Left lung (tissue), 4 donors: ENCODE measurements at regions not wholly inside any gene's neighbourhood (a gene's known extent, or its start where the extent isn't known, plus 50 kb on each side); places are given as distances from the start of the nearest gene placed in this dataset.

Source experiments
- ATAC-seq: fragments of 200-7000 bp; cut with Tn5 transposase; one replicate; pipeline ENCODE4 v1.9.1; 2020; ENCODE audit warnings: moderate library complexity
- DNase-seq, 4 donors: peaks; one replicate each; pipeline ENCODE4 v3.0.0-alpha.2; 2013 to 2020
- H3K27ac ChIP-seq, 2 donors: fragments of 200-600 bp; sonication (generic) in 1 of 2; one replicate each; pipeline versions ENCODE4 v1.5.0 to v1.8.0; 2020 to 2021
- H3K27me3 ChIP-seq, 2 donors: fragments of 200-600 bp; sonication (generic) in 1 of 2; one replicate each; pipeline versions ENCODE4 v1.5.0 to v1.8.0; 2020 to 2021
- H3K36me3 ChIP-seq, 2 donors: fragments of 200-600 bp; sonication (generic) in 1 of 2; one replicate each; pipeline versions ENCODE4 v1.5.0 to v1.8.0; 2020 to 2021
- H3K4me1 ChIP-seq, 2 donors: fragments of 200-600 bp; one replicate each; pipeline ENCODE4 v1.8.0; 2021
- H3K4me3 ChIP-seq, 2 donors: fragments of 200-600 bp; sonication (generic) in 1 of 2; one replicate each; pipeline versions ENCODE4 v1.5.0 to v1.8.0; 2020 to 2021; ENCODE audit warnings: mild to moderate bottlenecking in 1 of 2
- H3K9me3 ChIP-seq, 2 donors: fragments of 200-600 bp; sonication (generic) in 1 of 2; one replicate each; pipeline versions ENCODE4 v1.5.0 to v1.8.0; 2020 to 2021
- intact Hi-C, 2 donors: fragments of 100-400 bp; cut with DNase I; formaldehyde crosslinking; loops; one replicate each; pipeline versions ENCODE4 v1.11.2 to v1.14.2; 2022
- TF ChIP-seq, protein P1 (sequence below), 2 donors: fragments of 200-600 bp; sonication (generic) in 1 of 2; IDR thresholded peaks; one replicate each; pipeline versions ENCODE4 v1.5.0 to v1.8.0; 2021; ENCODE audit warnings: antibody characterized with exemption in 2 of 2
- donor health status: DM: no; HTN: yes; CAD: no.
- donor health status: DM: no; HTN: no; CAD: no.

DNA sequence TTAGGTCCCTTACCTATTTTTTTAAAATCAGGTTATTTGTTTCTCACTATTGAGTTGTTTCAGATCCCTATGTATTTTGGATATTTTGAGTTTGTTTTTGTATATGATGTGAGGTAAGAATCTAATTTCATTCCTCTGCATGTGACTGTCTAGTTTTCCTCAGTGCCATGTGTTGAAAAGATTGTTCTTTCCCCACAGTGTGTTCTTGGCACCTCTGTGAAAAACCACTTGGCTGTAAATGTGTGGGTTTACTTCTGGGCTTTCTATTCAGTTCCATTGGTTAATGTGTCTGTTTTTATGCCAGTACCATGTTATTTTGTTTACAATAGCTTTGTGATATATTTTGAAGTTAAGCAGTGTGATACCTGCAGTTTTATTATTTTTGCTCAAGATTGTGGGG, 1516.4 kb downstream of the AACS start:
- H3K27me3 ChIP-seq: no peaks in the 10 kb centered on the region
- DNase-seq: no peak
- H3K27ac ChIP-seq: no peak overlapping the region
- intact Hi-C loops: no loop called here
- no peaks in the 10 kb centered on the region for H3K4me1 ChIP-seq
- no peaks in the 10 kb centered on the region for H3K36me3 ChIP-seq
- TF ChIP-seq, protein P1, sequence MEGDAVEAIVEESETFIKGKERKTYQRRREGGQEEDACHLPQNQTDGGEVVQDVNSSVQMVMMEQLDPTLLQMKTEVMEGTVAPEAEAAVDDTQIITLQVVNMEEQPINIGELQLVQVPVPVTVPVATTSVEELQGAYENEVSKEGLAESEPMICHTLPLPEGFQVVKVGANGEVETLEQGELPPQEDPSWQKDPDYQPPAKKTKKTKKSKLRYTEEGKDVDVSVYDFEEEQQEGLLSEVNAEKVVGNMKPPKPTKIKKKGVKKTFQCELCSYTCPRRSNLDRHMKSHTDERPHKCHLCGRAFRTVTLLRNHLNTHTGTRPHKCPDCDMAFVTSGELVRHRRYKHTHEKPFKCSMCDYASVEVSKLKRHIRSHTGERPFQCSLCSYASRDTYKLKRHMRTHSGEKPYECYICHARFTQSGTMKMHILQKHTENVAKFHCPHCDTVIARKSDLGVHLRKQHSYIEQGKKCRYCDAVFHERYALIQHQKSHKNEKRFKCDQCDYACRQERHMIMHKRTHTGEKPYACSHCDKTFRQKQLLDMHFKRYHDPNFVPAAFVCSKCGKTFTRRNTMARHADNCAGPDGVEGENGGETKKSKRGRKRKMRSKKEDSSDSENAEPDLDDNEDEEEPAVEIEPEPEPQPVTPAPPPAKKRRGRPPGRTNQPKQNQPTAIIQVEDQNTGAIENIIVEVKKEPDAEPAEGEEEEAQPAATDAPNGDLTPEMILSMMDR (IDR thresholded peaks at IDR 0.05): no peak
- no peak for ATAC-seq
- H3K4me3 ChIP-seq: no peak overlapping the region
- no peaks in the 10 kb centered on the region for H3K9me3 ChIP-seq

DNA sequence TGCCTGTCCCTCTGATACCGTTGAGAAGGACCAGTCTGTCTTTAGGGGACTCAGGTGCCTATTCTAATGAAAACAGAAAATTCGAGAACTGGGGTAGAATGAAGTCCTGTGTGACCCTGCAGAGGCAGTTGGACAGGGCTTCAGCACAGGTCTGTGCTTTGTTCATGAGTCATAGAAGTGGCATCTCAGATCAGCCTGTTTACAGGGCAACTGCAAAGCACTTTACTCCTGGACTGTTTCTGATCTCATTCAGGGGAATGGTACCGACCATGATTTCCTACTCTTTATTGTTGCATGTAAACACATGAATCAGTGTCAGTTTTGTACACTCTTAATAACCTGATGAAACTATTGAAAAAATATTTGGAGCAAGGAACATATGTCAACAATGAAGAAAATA, 1517.0 kb downstream of the AACS start:
- Histone ChIP-seq H3K4me3 (no peak overlapping the region), H3K27me3 (no peaks in the 10 kb centered on the region), H3K36me3 (no peaks in the 10 kb centered on the region), H3K4me1 (no peaks in the 10 kb centered on the region), H3K9me3 (no peaks in the 10 kb centered on the region), H3K27ac (no peak overlapping the region)
- intact Hi-C loops: no loop called here
- peak in 1 of 4 donors; percentile 0 for DNase-seq
- TF ChIP-seq, protein P1 (IDR thresholded peaks at IDR 0.05): no peak
- ATAC-seq: peak; percentile 99

DNA sequence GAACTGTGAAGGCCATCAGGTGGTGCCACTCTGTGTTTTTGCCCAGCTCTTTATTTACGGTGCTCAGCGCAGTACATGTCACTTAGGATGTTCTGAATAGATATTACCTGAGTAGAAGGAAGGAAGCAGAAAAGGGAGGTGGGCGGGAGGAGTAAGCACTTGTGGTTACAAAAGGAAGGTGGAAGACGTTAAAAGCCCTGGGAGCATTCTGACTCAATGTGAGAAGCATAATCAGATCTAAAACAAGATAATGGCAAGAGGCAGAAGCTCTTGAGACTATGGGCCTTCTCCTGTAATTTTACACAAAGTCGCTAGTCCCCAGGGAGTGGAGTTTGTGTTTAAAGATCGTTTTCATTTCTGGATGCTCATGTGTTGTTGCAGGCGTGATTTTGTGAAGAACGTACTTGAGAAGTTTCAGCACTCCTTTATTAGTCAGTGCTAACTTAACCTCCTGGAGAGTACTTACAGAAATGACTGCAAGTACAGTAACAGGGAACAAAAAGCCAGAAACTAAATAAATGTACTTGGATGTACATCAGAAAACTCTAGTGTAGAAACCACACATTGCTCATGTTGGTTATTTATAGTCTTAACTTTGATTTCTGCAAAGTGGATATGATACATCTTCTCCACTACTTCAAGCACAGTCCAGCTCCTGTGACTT, 1523.5 kb downstream of the AACS start:
- H3K27ac ChIP-seq: no peak overlapping the region
- no peak overlapping the region for H3K4me3 ChIP-seq
- DNase-seq: no peak
- H3K27me3 ChIP-seq: no peaks in the 10 kb centered on the region
- intact Hi-C loops: no loop called here
- ATAC-seq: peak; percentile 91
- H3K36me3 ChIP-seq: no peaks in the 10 kb centered on the region
- H3K4me1 ChIP-seq: no peaks in the 10 kb centered on the region
- H3K9me3 ChIP-seq: no peaks in the 10 kb centered on the region
- TF ChIP-seq, protein P1 (IDR thresholded peaks at IDR 0.05): no peak

DNA sequence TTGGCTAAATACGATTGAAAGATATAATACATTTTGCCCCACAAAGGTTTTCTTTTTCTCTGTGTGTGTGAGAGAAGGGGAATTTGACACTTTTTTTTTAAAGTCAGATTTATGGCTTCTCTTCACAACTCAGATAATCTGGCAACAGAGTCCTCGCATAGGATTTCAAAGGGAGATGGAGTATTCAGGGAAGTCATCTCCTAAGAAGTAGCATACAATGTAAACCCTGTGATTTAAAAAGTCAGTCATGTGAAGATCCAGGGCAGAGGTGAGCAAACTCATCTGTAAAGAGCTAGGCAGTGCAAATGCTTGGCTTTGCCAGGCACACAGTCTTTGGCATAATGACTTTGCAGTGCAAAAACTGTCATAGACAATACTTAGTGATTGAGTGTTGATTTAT, 1526.3 kb downstream of the AACS start:
- H3K9me3 ChIP-seq: no peaks in the 10 kb centered on the region
- intact Hi-C loops: no loop called here
- DNase-seq: no peak

More for the DNA sequence above, 1526.3 kb downstream of the AACS start:
- Histone ChIP-seq H3K36me3 (no peaks in the 10 kb centered on the region), H3K4me1 (no peaks in the 10 kb centered on the region), H3K27ac (no peak overlapping the region), H3K27me3 (no peaks in the 10 kb centered on the region), H3K4me3 (no peak overlapping the region)
- TF ChIP-seq, protein P1 (IDR thresholded peaks at IDR 0.05): no peak
- no peak for ATAC-seq
